ENCODE measurements at regions not wholly inside any gene's neighbourhood (a gene's known extent, or its start where the extent isn't known, plus 50 kb on each side); places are given as distances from the start of the nearest gene placed in this dataset.

GRCh38 chr7:68434857-68435256 is 1163.4 kb upstream of the AUTS2 start:
- no peak overlapping the region for H2BK120ac ChIP-seq (ENCODE audit: low read depth, low read length)
- no peak overlapping the region for H4K8ac ChIP-seq (ENCODE audit: low read depth in 2 of 2, low read length in 2 of 2)
- H2AFZ ChIP-seq (replicated peaks; ENCODE audit: low read length, poor library complexity) = no peak overlapping the region
- H3K27ac ChIP-seq (ENCODE audit: insufficient read depth, low read length) = no peak overlapping the region
- H2BK5ac ChIP-seq (ENCODE audit: low read depth, low read length, poor library complexity, severe bottlenecking) = no peak overlapping the region
- no peak overlapping the region for H2AK9ac ChIP-seq (replicated peaks; ENCODE audit: low read depth, low read length, poor library complexity)
- no peaks in the 10 kb centered on the region for H4K20me1 ChIP-seq (ENCODE audit: insufficient read depth, low read length)
- no peak overlapping the region for H3K4me3 ChIP-seq (ENCODE audit: insufficient read depth, low read depth, low read length)
- no peak overlapping the region for H3K23ac ChIP-seq (ENCODE audit: low read depth, low read length)
- intact Hi-C loops (cut with micrococcal nuclease) = no loop called here
- H3K4ac ChIP-seq (ENCODE audit: low read depth, low read length) = no peak overlapping the region
- BruUV-seq (replicated peaks) = no TSS peak
- in situ Hi-C loops (cut with MboI; ENCODE audit: low sequenced_read_pairs) = no loop called here
- no peak for TF ChIP-seq CEBPB (IDR thresholded peaks at IDR 0.05; ENCODE audit: low read depth, low read length)
- TF ChIP-seq FOS (IDR thresholded peaks at IDR 0.05; ENCODE audit: low read depth, low read length) = no peak
- no peak for TF ChIP-seq MAFK (IDR thresholded peaks at IDR 0.05; ENCODE audit: low read depth, low read length)
- WGBS, 2 experiments (ENCODE audit: extremely low coverage in 2 of 2, insufficient read length in 1 of 2) = no CpG with 5 or more reads among the region's 13 CpGs
- dilution Hi-C loops (cut with HindIII; ENCODE audit: low sequenced_read_pairs, unreplicated experiment) = no loop called here
- DNase-seq = no peak
- H3K9me1 ChIP-seq (ENCODE audit: insufficient read depth, low read length) = no peaks in the 10 kb centered on the region
- H3K36me3 ChIP-seq (ENCODE audit: control insufficient read depth, insufficient read depth, low read length) = no peaks in the 10 kb centered on the region
- H2AK5ac ChIP-seq (ENCODE audit: low read depth, low read length) = no peak overlapping the region
- H3K4me2 ChIP-seq (ENCODE audit: low read depth, low read length) = no peak overlapping the region
- no peaks in the 10 kb centered on the region for H3K27me3 ChIP-seq (ENCODE audit: control insufficient read depth, insufficient read depth, low read length)
- H3K4me1 ChIP-seq (ENCODE audit: control insufficient read depth, insufficient read depth, low read length) = no peaks in the 10 kb centered on the region
- no peak for ATAC-seq (ENCODE audit: low read depth)
- H3K14ac ChIP-seq (replicated peaks; ENCODE audit: low read depth, low read length) = no peak overlapping the region
- POLR2A ChIA-PET (ENCODE audit: unreplicated experiment) = no interaction called here
- H3K9ac ChIP-seq (ENCODE audit: low read depth, low read length) = no peak overlapping the region
- H3K18ac ChIP-seq (ENCODE audit: low read depth, low read length) = no peak overlapping the region
- H3K56ac ChIP-seq (ENCODE audit: extremely low read depth, insufficient read depth, low read length) = no peak overlapping the region
- H4K91ac ChIP-seq (ENCODE audit: insufficient read depth, low read depth, low read length) = no peak overlapping the region
- peaks cover 3% of the 10 kb centered on the region; the same call in 1 of the 2 replicates for H3K9me3 ChIP-seq (ENCODE audit: control insufficient read depth, insufficient read depth, low read length)
- no peaks in the 10 kb centered on the region for H3K79me1 ChIP-seq (ENCODE audit: low read depth in 1 of 2, low read length in 2 of 2)
- H2BK20ac ChIP-seq (ENCODE audit: low read depth, low read length) = no peak overlapping the region
- CTCF ChIA-PET = no interaction called here
- H4K5ac ChIP-seq (ENCODE audit: low read depth, low read length) = no peak overlapping the region
- H2BK15ac ChIP-seq (ENCODE audit: low read depth, low read length) = no peak overlapping the region

Data from IMR-90 (cell line).